ENCODE measurements at regions not wholly inside any gene's neighbourhood (a gene's known extent, or its start where the extent isn't known, plus 50 kb on each side); places are given as distances from the start of the nearest gene placed in this dataset.

GRCh38 chr12:19577281-19577530, 137.9 kb downstream of the AEBP2 start:
- no peak overlapping the region for H3K4me3 ChIP-seq
- H3K9me3 ChIP-seq = no peaks in the 10 kb centered on the region
- no peak overlapping the region for H3K27ac ChIP-seq
- peaks cover 3% of the 10 kb centered on the region for H3K4me1 ChIP-seq
- H3K36me3 ChIP-seq = no peaks in the 10 kb centered on the region
- DNase-seq (ENCODE audit: low spot score in 2 of 2) = no peak
- TF ChIP-seq POLR2AphosphoS5 (IDR thresholded peaks at IDR 0.05) (no peak), EP300 (IDR thresholded peaks at IDR 0.05) (no peak), POLR2A (IDR thresholded peaks at IDR 0.05) (no peak)
- TF ChIP-seq, protein P1, sequence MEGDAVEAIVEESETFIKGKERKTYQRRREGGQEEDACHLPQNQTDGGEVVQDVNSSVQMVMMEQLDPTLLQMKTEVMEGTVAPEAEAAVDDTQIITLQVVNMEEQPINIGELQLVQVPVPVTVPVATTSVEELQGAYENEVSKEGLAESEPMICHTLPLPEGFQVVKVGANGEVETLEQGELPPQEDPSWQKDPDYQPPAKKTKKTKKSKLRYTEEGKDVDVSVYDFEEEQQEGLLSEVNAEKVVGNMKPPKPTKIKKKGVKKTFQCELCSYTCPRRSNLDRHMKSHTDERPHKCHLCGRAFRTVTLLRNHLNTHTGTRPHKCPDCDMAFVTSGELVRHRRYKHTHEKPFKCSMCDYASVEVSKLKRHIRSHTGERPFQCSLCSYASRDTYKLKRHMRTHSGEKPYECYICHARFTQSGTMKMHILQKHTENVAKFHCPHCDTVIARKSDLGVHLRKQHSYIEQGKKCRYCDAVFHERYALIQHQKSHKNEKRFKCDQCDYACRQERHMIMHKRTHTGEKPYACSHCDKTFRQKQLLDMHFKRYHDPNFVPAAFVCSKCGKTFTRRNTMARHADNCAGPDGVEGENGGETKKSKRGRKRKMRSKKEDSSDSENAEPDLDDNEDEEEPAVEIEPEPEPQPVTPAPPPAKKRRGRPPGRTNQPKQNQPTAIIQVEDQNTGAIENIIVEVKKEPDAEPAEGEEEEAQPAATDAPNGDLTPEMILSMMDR (IDR thresholded peaks at IDR 0.05) = no peak
- H3K27me3 ChIP-seq = no peaks in the 10 kb centered on the region

DNA sequence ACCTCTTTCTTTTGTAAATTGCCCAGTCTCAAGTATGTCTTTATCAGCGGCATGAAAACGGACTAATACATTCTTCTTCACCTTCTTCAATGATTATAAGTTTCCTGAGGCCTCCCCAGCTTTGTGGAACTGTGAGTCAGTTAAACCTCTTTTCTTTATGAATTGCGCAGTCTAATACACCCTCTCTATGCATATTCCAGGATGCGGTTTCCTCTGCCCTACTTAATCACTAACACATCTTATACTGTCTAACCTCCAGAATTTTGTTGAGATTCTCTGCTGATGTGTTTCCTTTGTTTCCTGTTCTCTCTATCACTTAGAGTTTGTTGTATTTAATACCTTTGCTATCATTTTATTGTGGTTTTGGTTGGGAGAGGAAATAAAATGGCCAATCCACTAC, 145.4 kb downstream of the AEBP2 start:
- DNase-seq (ENCODE audit: low spot score in 2 of 2) = no peak
- Histone ChIP-seq H3K4me1 (no peaks in the 10 kb centered on the region), H3K36me3 (no peaks in the 10 kb centered on the region), H3K9me3 (peaks cover 7% of the 10 kb centered on the region), H3K4me3 (no peak overlapping the region), H3K27ac (no peak overlapping the region), H3K27me3 (no peaks in the 10 kb centered on the region)
- TF ChIP-seq EP300 (IDR thresholded peaks at IDR 0.05) (no peak), POLR2A (IDR thresholded peaks at IDR 0.05) (no peak), POLR2AphosphoS5 (IDR thresholded peaks at IDR 0.05) (no peak)
- TF ChIP-seq, protein P1 (IDR thresholded peaks at IDR 0.05) = no peak
- WGBS = 96% methylated on average over 4 of the region's 4 CpGs

GRCh38 chr12:19588951-19589350, 149.7 kb downstream of the AEBP2 start:
- no peaks in the 10 kb centered on the region for H3K36me3 ChIP-seq
- no peaks in the 10 kb centered on the region for H3K27me3 ChIP-seq
- H3K4me3 ChIP-seq = no peak overlapping the region
- TF ChIP-seq POLR2AphosphoS5 (IDR thresholded peaks at IDR 0.05) = no peak
- TF ChIP-seq, protein P1 (IDR thresholded peaks at IDR 0.05) = no peak
- no peak for TF ChIP-seq POLR2A (IDR thresholded peaks at IDR 0.05)
- no peak for TF ChIP-seq EP300 (IDR thresholded peaks at IDR 0.05)
- 90% methylated on average over 5 of the region's 5 CpGs for WGBS
- H3K4me1 ChIP-seq = no peaks in the 10 kb centered on the region
- no peak for DNase-seq (ENCODE audit: low spot score in 2 of 2)
- no peaks in the 10 kb centered on the region for H3K9me3 ChIP-seq
- no peak overlapping the region for H3K27ac ChIP-seq

- Histone ChIP-seq H3K4me1 (no peaks in the 10 kb centered on the region), H3K27me3 (no peaks in the 10 kb centered on the region), H3K27ac (no peak overlapping the region), H3K36me3 (no peaks in the 10 kb centered on the region), H3K4me3 (no peak overlapping the region), H3K9me3 (no peaks in the 10 kb centered on the region)
- TF ChIP-seq POLR2AphosphoS5 (IDR thresholded peaks at IDR 0.05) = no peak
- TF ChIP-seq POLR2A (IDR thresholded peaks at IDR 0.05) = no peak
- TF ChIP-seq, protein P1 (IDR thresholded peaks at IDR 0.05) = no peak
- TF ChIP-seq EP300 (IDR thresholded peaks at IDR 0.05) = no peak
- no peak for DNase-seq (ENCODE audit: low spot score in 2 of 2)
- 91% methylated on average over 3 of the region's 3 CpGs for WGBS
Measured at GRCh38 chr12:19591951-19592350, 152.7 kb downstream of the AEBP2 start.

DNA sequence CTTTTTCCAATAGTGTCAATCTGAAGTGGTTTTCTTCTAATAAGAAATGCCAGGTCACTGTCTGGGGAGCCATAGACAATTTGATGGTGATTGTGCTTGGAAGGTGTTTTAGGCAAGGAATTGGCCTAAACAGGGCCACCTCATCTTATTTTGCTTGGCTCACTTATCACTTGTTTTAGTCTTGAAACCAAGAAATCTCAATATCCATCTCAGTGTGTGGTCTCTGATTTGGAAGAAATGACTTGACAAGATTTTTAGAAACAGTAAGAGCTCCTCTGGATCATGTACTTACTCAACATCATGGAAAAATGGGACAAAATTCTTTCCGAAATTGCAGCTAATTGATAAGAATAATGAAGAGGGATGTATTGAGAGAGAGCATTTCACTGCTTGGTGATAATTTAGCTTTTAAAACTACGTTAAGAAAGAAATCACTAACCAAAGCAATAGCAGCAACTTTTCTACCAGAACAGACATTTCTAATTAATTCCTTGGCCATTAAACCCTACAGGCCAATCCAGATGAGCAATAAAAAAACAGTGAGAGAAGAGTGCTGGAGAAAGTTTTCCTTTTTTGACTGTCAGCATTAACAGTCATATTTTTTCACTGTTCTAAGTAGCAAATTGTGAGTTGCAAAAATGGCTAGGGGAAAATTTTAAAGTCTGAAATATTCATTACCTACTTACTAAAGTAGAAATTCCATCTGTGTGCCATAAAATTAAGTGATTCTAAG, 157.3 kb downstream of the AEBP2 start:
- no peaks in the 10 kb centered on the region for H3K36me3 ChIP-seq
- TF ChIP-seq, protein P1 (IDR thresholded peaks at IDR 0.05) = no peak
- TF ChIP-seq POLR2AphosphoS5 (IDR thresholded peaks at IDR 0.05) (no peak), EP300 (IDR thresholded peaks at IDR 0.05) (no peak), POLR2A (IDR thresholded peaks at IDR 0.05) (no peak)
- 57% methylated on average over 2 of the region's 2 CpGs for WGBS
- no peak for DNase-seq (ENCODE audit: low spot score in 2 of 2)
- peak overlapping the region; percentile 8 for H3K27ac ChIP-seq
- no peaks in the 10 kb centered on the region for H3K4me1 ChIP-seq
- H3K27me3 ChIP-seq = no peaks in the 10 kb centered on the region
- H3K9me3 ChIP-seq = no peaks in the 10 kb centered on the region
- no peak overlapping the region for H3K4me3 ChIP-seq

All from suprapubic skin (tissue), 4 donors.